Mucosa of descending colon (tissue), 3 donors: ENCODE measurements at regions not wholly inside any gene's neighbourhood (a gene's known extent, or its start where the extent isn't known, plus 50 kb on each side); places are given as distances from the start of the nearest gene placed in this dataset.

Experiments
- ATAC-seq: fragments of 200-7000 bp; cut with Tn5 transposase; one replicate; pipeline ENCODE4 v1.9.1; 2020; ENCODE audit warnings: mild to moderate bottlenecking, moderate library complexity
- DNase-seq, 3 donors: peaks; one replicate each; pipeline ENCODE4 v3.0.0-alpha.2; 2020
- H3K36me3 ChIP-seq: fragments of 200-600 bp; one replicate; pipeline ENCODE4 v1.8.0; 2021; ENCODE audit warnings: low read depth, mild to moderate bottlenecking
- H3K4me1 ChIP-seq: fragments of 200-600 bp; one replicate; pipeline ENCODE4 v1.8.0; 2021; ENCODE audit warnings: low read depth, mild to moderate bottlenecking
- H3K4me3 ChIP-seq: fragments of 200-600 bp; one replicate; pipeline ENCODE4 v1.8.0; 2021; ENCODE audit warnings: mild to moderate bottlenecking
- H3K9me3 ChIP-seq: fragments of 200-600 bp; one replicate; pipeline ENCODE4 v1.8.0; 2021; ENCODE audit warnings: mild to moderate bottlenecking
- intact Hi-C, 2 donors: fragments of 100-400 bp; cut with DNase I in 1 of 2; cut with micrococcal nuclease in 1 of 2; formaldehyde crosslinking; loops; one replicate each; pipeline versions ENCODE4 v1.11.0 to v1.11.1; 2022; cut with DNase I, micrococcal nuclease
- TF ChIP-seq, protein P1 (sequence below): fragments of 200-600 bp; IDR thresholded peaks from one replicate; pipeline ENCODE4 v1.8.0; 2022; ENCODE audit warnings: antibody characterized with exemption, mild to moderate bottlenecking
- donor health status: DM: no; HTN: no; CAD: no; lungs with moderate emphysema.
- donor health status: DM: no; HTN: no; CAD: no.
- donor health status: DM: no; HTN: yes; CAD: no.

GRCh38 chr12:124617615-124618014 is 50.2 kb upstream of the NCOR2 start:
- peak in 2 of 3 donors; percentile 49 to 65 for DNase-seq

More at GRCh38 chr12:124617615-124618014, 50.2 kb upstream of the NCOR2 start:
- peak; percentile 40 for ATAC-seq
- no peak overlapping the region for H3K4me3 ChIP-seq
- no peaks in the 10 kb centered on the region for H3K9me3 ChIP-seq
- H3K36me3 ChIP-seq, result no peaks in the 10 kb centered on the region
- no peaks in the 10 kb centered on the region for H3K4me1 ChIP-seq
- intact Hi-C loops, result no loop called here
- TF ChIP-seq, protein P1, sequence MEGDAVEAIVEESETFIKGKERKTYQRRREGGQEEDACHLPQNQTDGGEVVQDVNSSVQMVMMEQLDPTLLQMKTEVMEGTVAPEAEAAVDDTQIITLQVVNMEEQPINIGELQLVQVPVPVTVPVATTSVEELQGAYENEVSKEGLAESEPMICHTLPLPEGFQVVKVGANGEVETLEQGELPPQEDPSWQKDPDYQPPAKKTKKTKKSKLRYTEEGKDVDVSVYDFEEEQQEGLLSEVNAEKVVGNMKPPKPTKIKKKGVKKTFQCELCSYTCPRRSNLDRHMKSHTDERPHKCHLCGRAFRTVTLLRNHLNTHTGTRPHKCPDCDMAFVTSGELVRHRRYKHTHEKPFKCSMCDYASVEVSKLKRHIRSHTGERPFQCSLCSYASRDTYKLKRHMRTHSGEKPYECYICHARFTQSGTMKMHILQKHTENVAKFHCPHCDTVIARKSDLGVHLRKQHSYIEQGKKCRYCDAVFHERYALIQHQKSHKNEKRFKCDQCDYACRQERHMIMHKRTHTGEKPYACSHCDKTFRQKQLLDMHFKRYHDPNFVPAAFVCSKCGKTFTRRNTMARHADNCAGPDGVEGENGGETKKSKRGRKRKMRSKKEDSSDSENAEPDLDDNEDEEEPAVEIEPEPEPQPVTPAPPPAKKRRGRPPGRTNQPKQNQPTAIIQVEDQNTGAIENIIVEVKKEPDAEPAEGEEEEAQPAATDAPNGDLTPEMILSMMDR, result no peak
